Heart left ventricle (tissue), 13 donors: ENCODE measurements at regions not wholly inside any gene's neighbourhood (a gene's known extent, or its start where the extent isn't known, plus 50 kb on each side); places are given as distances from the start of the nearest gene placed in this dataset.

ENCODE experiments used
- CTCF ChIP-seq, 12 donors: fragments of 200-600 bp; sonication (generic) in 4 of 12; IDR thresholded peaks; one replicate each; pipeline versions ENCODE4 v1.5.0 to v1.8.0; 2018 to 2022; ENCODE audit warnings: antibody characterized with exemption in 12 of 12, mild to moderate bottlenecking in 5 of 12
- POLR2A ChIP-seq, 2 donors: fragments of 450-650 bp; IDR thresholded peaks; one replicate each; pipeline ENCODE4 v1.6.1; 2017; ENCODE audit warnings: antibody characterized with exemption in 2 of 2, mild to moderate bottlenecking in 2 of 2, moderate library complexity in 2 of 2
- donor health status: ischemic (EF 13 %, LVEDD 7.1; RV severe dilation, severe dysfunction).
- donor health status: DM: no; HTN: yes; CAD: no.
- donor health status: DM: no; HTN: no; CAD: no.
- donor health status: ischemic (EF 25% LVEDD 6.9; RV normal size, moderate dysfunction).
- donor health status: ischemic (EF 25% LVEDD 5.7; RV mildly dilated, moderate dysfunction).
- donor health status: ischemic (EF 35%, LVEDD 5.7; RV mildly dilated, moderate dysfunction).
- donor health status: nonischemic (EF 11% LVEDD 7.7; RV severe dilation, severe dysfunction).
- donor health status: DM: yes; HTN: yes; CAD: no.
- donor health status: PGD.
- donor health status: ischemic (EF 29% LVEDD 5.4; RV normal size, mild dysfunction).
- donor health status: nonischemic (EF 23%, LVEDD 6.1; RV moderate dilation, normal function).

GRCh38 chr11:130578738-130579368 lies 130.4 kb downstream of the ADAMTS15 start:
- TF ChIP-seq POLR2A (IDR thresholded peaks at IDR 0.05) (no peak), CTCF (IDR thresholded peaks at IDR 0.05) (no peak)
